ENCODE measurements at regions not wholly inside any gene's neighbourhood (a gene's known extent, or its start where the extent isn't known, plus 50 kb on each side); places are given as distances from the start of the nearest gene placed in this dataset.
"Not testable (repeated sequence)": the region's sequence is repeated elsewhere in the genome, so short reads cannot be mapped to it uniquely, and the experiment has no call there.

- no peaks in the 10 kb centered on the region for H3K9me3 ChIP-seq (ENCODE audit: control insufficient read depth in 2 of 2, insufficient read depth in 1 of 2, low read length in 1 of 2)
- H3K4me3 ChIP-seq (ENCODE audit: low read length in 2 of 2) = no peak overlapping the region
- DNase-seq (ENCODE audit: low read depth in 6 of 9, low spot score in 9 of 9) = no peak
- no peak overlapping the region for H3K27ac ChIP-seq (ENCODE audit: low read depth in 1 of 2, low read length in 1 of 2)
- H3K36me3 ChIP-seq (ENCODE audit: control insufficient read depth in 2 of 2, insufficient read depth in 2 of 2, low read length in 1 of 2) = no peaks in the 10 kb centered on the region
- no peaks in the 10 kb centered on the region for H3K27me3 ChIP-seq (ENCODE audit: control insufficient read depth in 2 of 2, insufficient read depth in 1 of 2, low read length in 1 of 2)
- H3K4me1 ChIP-seq (ENCODE audit: control insufficient read depth in 2 of 2, insufficient read depth in 2 of 2, low read length in 2 of 2) = no peaks in the 10 kb centered on the region
Observed at GRCh38 chr7:15143936-15144335, 241.4 kb upstream of the DGKB start.

GRCh38 chr7:15143121-15143520 lies 240.6 kb upstream of the DGKB start:
- WGBS = 92% methylated on average over 3 of the region's 3 CpGs
- Histone ChIP-seq H3K36me3 (ENCODE audit: control insufficient read depth in 2 of 2, insufficient read depth in 2 of 2, low read length in 1 of 2) (no peaks in the 10 kb centered on the region), H3K27me3 (ENCODE audit: control insufficient read depth in 2 of 2, insufficient read depth in 1 of 2, low read length in 1 of 2) (no peaks in the 10 kb centered on the region), H3K4me1 (ENCODE audit: control insufficient read depth in 2 of 2, insufficient read depth in 2 of 2, low read length in 2 of 2) (no peaks in the 10 kb centered on the region), H3K9me3 (ENCODE audit: control insufficient read depth in 2 of 2, insufficient read depth in 1 of 2, low read length in 1 of 2) (no peaks in the 10 kb centered on the region), H3K27ac (ENCODE audit: low read depth in 1 of 2, low read length in 1 of 2) (no peak overlapping the region), H3K4me3 (ENCODE audit: low read length in 2 of 2) (no peak overlapping the region)
- DNase-seq (ENCODE audit: low read depth in 6 of 9, low spot score in 9 of 9) = no peak

GRCh38 chr7:15140431-15140830 lies 237.9 kb upstream of the DGKB start:
- no peak overlapping the region for H3K4me3 ChIP-seq (ENCODE audit: low read length in 2 of 2)
- no peaks in the 10 kb centered on the region for H3K9me3 ChIP-seq (ENCODE audit: control insufficient read depth in 2 of 2, insufficient read depth in 1 of 2, low read length in 1 of 2)
- no peaks in the 10 kb centered on the region for H3K36me3 ChIP-seq (ENCODE audit: control insufficient read depth in 2 of 2, insufficient read depth in 2 of 2, low read length in 1 of 2)
- H3K27me3 ChIP-seq (ENCODE audit: control insufficient read depth in 2 of 2, insufficient read depth in 1 of 2, low read length in 1 of 2) = no peaks in the 10 kb centered on the region
- H3K27ac ChIP-seq (ENCODE audit: low read depth in 1 of 2, low read length in 1 of 2) = no peak overlapping the region
- WGBS = 95% methylated on average over 2 of the region's 2 CpGs
- no peaks in the 10 kb centered on the region for H3K4me1 ChIP-seq (ENCODE audit: control insufficient read depth in 2 of 2, insufficient read depth in 2 of 2, low read length in 2 of 2)
- DNase-seq (ENCODE audit: low read depth in 6 of 9, low spot score in 9 of 9) = no peak

GRCh38 chr7:15131661-15132060 lies 229.1 kb upstream of the DGKB start:
- no peaks in the 10 kb centered on the region for H3K9me3 ChIP-seq (ENCODE audit: control insufficient read depth in 2 of 2, insufficient read depth in 1 of 2, low read length in 1 of 2)
- no peak for DNase-seq (ENCODE audit: low read depth in 6 of 9, low spot score in 9 of 9)
- no peak overlapping the region for H3K27ac ChIP-seq (ENCODE audit: low read depth in 1 of 2, low read length in 1 of 2)
- no peaks in the 10 kb centered on the region for H3K4me1 ChIP-seq (ENCODE audit: control insufficient read depth in 2 of 2, insufficient read depth in 2 of 2, low read length in 2 of 2)
- WGBS = 96% methylated on average over 1 of the region's 1 CpG
- H3K4me3 ChIP-seq (ENCODE audit: low read length in 2 of 2) = no peak overlapping the region
- no peaks in the 10 kb centered on the region for H3K36me3 ChIP-seq (ENCODE audit: control insufficient read depth in 2 of 2, insufficient read depth in 2 of 2, low read length in 1 of 2)
- no peaks in the 10 kb centered on the region for H3K27me3 ChIP-seq (ENCODE audit: control insufficient read depth in 2 of 2, insufficient read depth in 1 of 2, low read length in 1 of 2)

- no peak overlapping the region for H3K4me3 ChIP-seq (ENCODE audit: low read length in 2 of 2)
- no peaks in the 10 kb centered on the region for H3K4me1 ChIP-seq (ENCODE audit: control insufficient read depth in 2 of 2, insufficient read depth in 2 of 2, low read length in 2 of 2)
- no peak for DNase-seq (ENCODE audit: low read depth in 6 of 9, low spot score in 9 of 9)
- WGBS = 94% methylated on average over 4 of the region's 4 CpGs
- H3K27ac ChIP-seq (ENCODE audit: low read depth in 1 of 2, low read length in 1 of 2) = no peak overlapping the region
- H3K27me3 ChIP-seq (ENCODE audit: control insufficient read depth in 2 of 2, insufficient read depth in 1 of 2, low read length in 1 of 2) = no peaks in the 10 kb centered on the region
- H3K36me3 ChIP-seq (ENCODE audit: control insufficient read depth in 2 of 2, insufficient read depth in 2 of 2, low read length in 1 of 2) = no peaks in the 10 kb centered on the region
- no peaks in the 10 kb centered on the region for H3K9me3 ChIP-seq (ENCODE audit: control insufficient read depth in 2 of 2, insufficient read depth in 1 of 2, low read length in 1 of 2)
Observed at GRCh38 chr7:15130666-15131541, 228.4 kb upstream of the DGKB start.

GRCh38 chr7:15128716-15129115 lies 226.2 kb upstream of the DGKB start:
- H3K27ac ChIP-seq (ENCODE audit: low read depth in 1 of 2, low read length in 1 of 2) = no peak overlapping the region
- no peaks in the 10 kb centered on the region for H3K36me3 ChIP-seq (ENCODE audit: control insufficient read depth in 2 of 2, insufficient read depth in 2 of 2, low read length in 1 of 2)
- no peaks in the 10 kb centered on the region for H3K27me3 ChIP-seq (ENCODE audit: control insufficient read depth in 2 of 2, insufficient read depth in 1 of 2, low read length in 1 of 2)
- H3K4me3 ChIP-seq (ENCODE audit: low read length in 2 of 2) = no peak overlapping the region
- 90% methylated on average over 2 of the region's 2 CpGs for WGBS
- no peaks in the 10 kb centered on the region for H3K4me1 ChIP-seq (ENCODE audit: control insufficient read depth in 2 of 2, insufficient read depth in 2 of 2, low read length in 2 of 2)
- DNase-seq (ENCODE audit: low read depth in 6 of 9, low spot score in 9 of 9) = no peak
- no peaks in the 10 kb centered on the region for H3K9me3 ChIP-seq (ENCODE audit: control insufficient read depth in 2 of 2, insufficient read depth in 1 of 2, low read length in 1 of 2)

GRCh38 chr7:15126653-15127052 lies 224.1 kb upstream of the DGKB start:
- not testable (repeated sequence) for H3K27ac ChIP-seq (ENCODE audit: low read depth in 1 of 2, low read length in 1 of 2); DNase-seq (ENCODE audit: low read depth in 6 of 9, low spot score in 9 of 9); H3K4me3 ChIP-seq (ENCODE audit: low read length in 2 of 2); H3K36me3 ChIP-seq (ENCODE audit: control insufficient read depth in 2 of 2, insufficient read depth in 2 of 2, low read length in 1 of 2); H3K4me1 ChIP-seq (ENCODE audit: control insufficient read depth in 2 of 2, insufficient read depth in 2 of 2, low read length in 2 of 2); H3K9me3 ChIP-seq (ENCODE audit: control insufficient read depth in 2 of 2, insufficient read depth in 1 of 2, low read length in 1 of 2); H3K27me3 ChIP-seq (ENCODE audit: control insufficient read depth in 2 of 2, insufficient read depth in 1 of 2, low read length in 1 of 2)
- WGBS = 75% methylated on average over 1 of the region's 1 CpG

- H3K27me3 ChIP-seq (ENCODE audit: control insufficient read depth in 2 of 2, insufficient read depth in 1 of 2, low read length in 1 of 2) = no peaks in the 10 kb centered on the region
- DNase-seq (ENCODE audit: low read depth in 6 of 9, low spot score in 9 of 9) = no peak
- H3K4me3 ChIP-seq (ENCODE audit: low read length in 2 of 2) = no peak overlapping the region
- H3K9me3 ChIP-seq (ENCODE audit: control insufficient read depth in 2 of 2, insufficient read depth in 1 of 2, low read length in 1 of 2) = no peaks in the 10 kb centered on the region
- 77% methylated on average over 3 of the region's 3 CpGs for WGBS
- no peaks in the 10 kb centered on the region for H3K4me1 ChIP-seq (ENCODE audit: control insufficient read depth in 2 of 2, insufficient read depth in 2 of 2, low read length in 2 of 2)
- no peaks in the 10 kb centered on the region for H3K36me3 ChIP-seq (ENCODE audit: control insufficient read depth in 2 of 2, insufficient read depth in 2 of 2, low read length in 1 of 2)
- no peak overlapping the region for H3K27ac ChIP-seq (ENCODE audit: low read depth in 1 of 2, low read length in 1 of 2)
Observed at GRCh38 chr7:15123901-15124300, 221.3 kb upstream of the DGKB start.

- H3K27me3 ChIP-seq (ENCODE audit: control insufficient read depth in 2 of 2, insufficient read depth in 1 of 2, low read length in 1 of 2) = no peaks in the 10 kb centered on the region
- WGBS = 95% methylated on average over 1 of the region's 1 CpG
- no peaks in the 10 kb centered on the region for H3K36me3 ChIP-seq (ENCODE audit: control insufficient read depth in 2 of 2, insufficient read depth in 2 of 2, low read length in 1 of 2)
- H3K4me1 ChIP-seq (ENCODE audit: control insufficient read depth in 2 of 2, insufficient read depth in 2 of 2, low read length in 2 of 2) = no peaks in the 10 kb centered on the region
- no peak for DNase-seq (ENCODE audit: low read depth in 6 of 9, low spot score in 9 of 9)
- no peaks in the 10 kb centered on the region for H3K9me3 ChIP-seq (ENCODE audit: control insufficient read depth in 2 of 2, insufficient read depth in 1 of 2, low read length in 1 of 2)
- H3K4me3 ChIP-seq (ENCODE audit: low read length in 2 of 2) = no peak overlapping the region
- H3K27ac ChIP-seq (ENCODE audit: low read depth in 1 of 2, low read length in 1 of 2) = no peak overlapping the region
Observed at GRCh38 chr7:15113752-15114151, 211.2 kb upstream of the DGKB start.

All from thymus (tissue), 11 donors.